Activated T-helper 1 cell treated with anti-CD3 and anti-CD28 coated beads, Interleukin-12 subunit alpha, Interleukin-12 subunit beta, Interleukin-2, Interleukin-4 antibody, amounts not matched to agents 30 ng/mL and 10 ng/mL and 1 ng/mL, durations not matched to agents 14 hours and 24 hours and 36 hours (primary cell): ENCODE measurements at regions not wholly inside any gene's neighbourhood (a gene's known extent, or its start where the extent isn't known, plus 50 kb on each side); places are given as distances from the start of the nearest gene placed in this dataset.

Experiments used
- DNase-seq: peaks from one replicate; pipeline ENCODE4 v3.0.0; 2021; ENCODE audit warnings: low spot score
- H3K27ac Mint-ChIP-seq: one replicate; pipeline ENCODE4 v1.8.0; 2021; ENCODE audit warnings: mild to moderate bottlenecking, mixed read lengths
- H3K27me3 Mint-ChIP-seq: one replicate; pipeline ENCODE4 v1.8.0; 2022; ENCODE audit warnings: mild to moderate bottlenecking, moderate library complexity, mixed read lengths; ENCODE audit not compliant: insufficient read depth
- H3K36me3 Mint-ChIP-seq: one replicate; pipeline ENCODE4 v1.8.0; 2021; ENCODE audit warnings: low read depth, mixed read lengths
- H3K4me1 Mint-ChIP-seq: one replicate; pipeline ENCODE4 v1.8.0; 2021; ENCODE audit warnings: low read depth, mixed read lengths
- H3K4me3 Mint-ChIP-seq: one replicate; pipeline ENCODE4 v1.8.0; 2021; ENCODE audit warnings: mild to moderate bottlenecking, moderate library complexity, mixed read lengths
- H3K9me3 Mint-ChIP-seq: one replicate; pipeline ENCODE4 v1.8.0; 2021; ENCODE audit warnings: mixed read lengths
- intact Hi-C: fragments of 100-400 bp; cut with micrococcal nuclease; formaldehyde crosslinking; loops from one replicate; pipeline ENCODE4 v1.15.1; 2024

GRCh38 chr16:54475019-54475601 lies 188.5 kb upstream of the IRX3 start:
- Mint-ChIP-seq H3K9me3 (no peaks in the 10 kb centered on the region), H3K36me3 (no peaks in the 10 kb centered on the region), H3K4me1 (no peaks in the 10 kb centered on the region), H3K27ac (no peak overlapping the region), H3K27me3 (no peaks in the 10 kb centered on the region), H3K4me3 (no peak overlapping the region)
- DNase-seq = no peak
- intact Hi-C loops = no loop called here

- Mint-ChIP-seq H3K27ac (no peak overlapping the region), H3K4me3 (no peak overlapping the region), H3K9me3 (no peaks in the 10 kb centered on the region), H3K4me1 (no peaks in the 10 kb centered on the region), H3K27me3 (no peaks in the 10 kb centered on the region), H3K36me3 (no peaks in the 10 kb centered on the region)
- DNase-seq = no peak
- intact Hi-C loops = no loop called here
Measured at GRCh38 chr16:54473226-54473993, 186.8 kb upstream of the IRX3 start.

GRCh38 chr16:54467398-54467797 lies 180.8 kb upstream of the IRX3 start:
- no peak for DNase-seq
- no peaks in the 10 kb centered on the region for H3K4me1 Mint-ChIP-seq

GRCh38 chr16:54466233-54466632 lies 179.6 kb upstream of the IRX3 start:
- H3K4me3 Mint-ChIP-seq = no peak overlapping the region
- no peak for DNase-seq
- H3K4me1 Mint-ChIP-seq = no peaks in the 10 kb centered on the region
- H3K36me3 Mint-ChIP-seq = no peaks in the 10 kb centered on the region
- H3K9me3 Mint-ChIP-seq = peaks cover 12% of the 10 kb centered on the region
- intact Hi-C loops = no loop called here
- no peak overlapping the region for H3K27ac Mint-ChIP-seq
- no peaks in the 10 kb centered on the region for H3K27me3 Mint-ChIP-seq

More at GRCh38 chr16:54467398-54467797, 180.8 kb upstream of the IRX3 start:
- Mint-ChIP-seq H3K27ac (no peak overlapping the region), H3K27me3 (no peaks in the 10 kb centered on the region), H3K36me3 (no peaks in the 10 kb centered on the region), H3K4me3 (no peak overlapping the region), H3K9me3 (peaks cover 12% of the 10 kb centered on the region)
- intact Hi-C loops = no loop called here

- DNase-seq = no peak
- peaks cover 12% of the 10 kb centered on the region for H3K9me3 Mint-ChIP-seq
- intact Hi-C loops = no loop called here
- no peaks in the 10 kb centered on the region for H3K36me3 Mint-ChIP-seq
- H3K4me1 Mint-ChIP-seq = no peaks in the 10 kb centered on the region
- H3K27me3 Mint-ChIP-seq = no peaks in the 10 kb centered on the region
- no peak overlapping the region for H3K4me3 Mint-ChIP-seq
- no peak overlapping the region for H3K27ac Mint-ChIP-seq
Measured at GRCh38 chr16:54465063-54465462, 178.5 kb upstream of the IRX3 start.

GRCh38 chr16:54462771-54463170 lies 176.2 kb upstream of the IRX3 start:
- no peak overlapping the region for H3K4me3 Mint-ChIP-seq
- intact Hi-C loops = no loop called here
- H3K36me3 Mint-ChIP-seq = no peaks in the 10 kb centered on the region
- no peaks in the 10 kb centered on the region for H3K4me1 Mint-ChIP-seq
- no peak overlapping the region for H3K27ac Mint-ChIP-seq
- no peak for DNase-seq
- no peaks in the 10 kb centered on the region for H3K27me3 Mint-ChIP-seq
- peaks cover 12% of the 10 kb centered on the region for H3K9me3 Mint-ChIP-seq

GRCh38 chr16:54462151-54462651 lies 175.6 kb upstream of the IRX3 start:
- Mint-ChIP-seq H3K36me3 (no peaks in the 10 kb centered on the region), H3K27me3 (no peaks in the 10 kb centered on the region), H3K27ac (no peak overlapping the region), H3K4me1 (no peaks in the 10 kb centered on the region), H3K9me3 (peaks cover 12% of the 10 kb centered on the region), H3K4me3 (no peak overlapping the region)
- intact Hi-C loops = no loop called here
- no peak for DNase-seq

- H3K4me3 Mint-ChIP-seq = no peak overlapping the region
- no peaks in the 10 kb centered on the region for H3K27me3 Mint-ChIP-seq
- intact Hi-C loops = no loop called here
- H3K27ac Mint-ChIP-seq = no peak overlapping the region
- no peaks in the 10 kb centered on the region for H3K36me3 Mint-ChIP-seq
- peaks cover 12% of the 10 kb centered on the region for H3K9me3 Mint-ChIP-seq
- DNase-seq = no peak
- no peaks in the 10 kb centered on the region for H3K4me1 Mint-ChIP-seq
Measured at GRCh38 chr16:54460263-54460860, 173.8 kb upstream of the IRX3 start.

GRCh38 chr16:54459509-54460262 lies 173.1 kb upstream of the IRX3 start:
- Mint-ChIP-seq H3K4me1 (peaks cover 2% of the 10 kb centered on the region), H3K36me3 (no peaks in the 10 kb centered on the region), H3K4me3 (no peak overlapping the region), H3K27ac (no peak overlapping the region), H3K27me3 (no peaks in the 10 kb centered on the region), H3K9me3 (peaks cover 12% of the 10 kb centered on the region)
- intact Hi-C loops = no loop called here
- DNase-seq = no peak

GRCh38 chr16:54458923-54459322 lies 172.3 kb upstream of the IRX3 start:
- Mint-ChIP-seq H3K9me3 (peaks cover 6% of the 10 kb centered on the region), H3K27ac (no peak overlapping the region), H3K4me1 (peaks cover 4% of the 10 kb centered on the region), H3K27me3 (no peaks in the 10 kb centered on the region), H3K36me3 (no peaks in the 10 kb centered on the region), H3K4me3 (no peak overlapping the region)
- no peak for DNase-seq
- intact Hi-C loops = no loop called here

GRCh38 chr16:54456291-54456690 lies 169.7 kb upstream of the IRX3 start:
- H3K4me1 Mint-ChIP-seq = peaks cover 4% of the 10 kb centered on the region
- intact Hi-C loops = no loop called here
- H3K36me3 Mint-ChIP-seq = no peaks in the 10 kb centered on the region
- peaks cover 2% of the 10 kb centered on the region for H3K27me3 Mint-ChIP-seq
- H3K9me3 Mint-ChIP-seq = no peaks in the 10 kb centered on the region
- no peak overlapping the region for H3K4me3 Mint-ChIP-seq
- DNase-seq = no peak
- no peak overlapping the region for H3K27ac Mint-ChIP-seq

- H3K27me3 Mint-ChIP-seq = peaks cover 2% of the 10 kb centered on the region
- H3K4me3 Mint-ChIP-seq = no peak overlapping the region
- peaks cover 4% of the 10 kb centered on the region for H3K4me1 Mint-ChIP-seq
- H3K27ac Mint-ChIP-seq = no peak overlapping the region
- no peak for DNase-seq
- H3K9me3 Mint-ChIP-seq = no peaks in the 10 kb centered on the region
- intact Hi-C loops = no loop called here
- no peaks in the 10 kb centered on the region for H3K36me3 Mint-ChIP-seq
Measured at GRCh38 chr16:54455030-54455725, 168.6 kb upstream of the IRX3 start.
